HFF-Myc (cell line): ENCODE measurements at regions not wholly inside any gene's neighbourhood (a gene's known extent, or its start where the extent isn't known, plus 50 kb on each side); places are given as distances from the start of the nearest gene placed in this dataset.
A peak's percentile ranks its signal among the peaks of the same experiment; 100 is the strongest.

Experiments used
- DNase-seq: peaks from one replicate; pipeline ENCODE4 v3.0.0-alpha.2; 2011; ENCODE audit warnings: low read depth; ENCODE audit errors: extremely low read depth
- H3K4me3 ChIP-seq: replicated peaks from 2 replicates; pipeline ENCODE4 v1.5.1; 2011; ENCODE audit warnings: low read depth, mild to moderate bottlenecking, control low read depth, low read length
- TF ChIP-seq, protein P1 (sequence below): IDR thresholded peaks from 2 replicates; pipeline ENCODE4 v1.5.1; 2012; ENCODE audit warnings: mild to moderate bottlenecking, low read depth, low read length, control low read depth; ENCODE audit errors: missing control alignments

DNA sequence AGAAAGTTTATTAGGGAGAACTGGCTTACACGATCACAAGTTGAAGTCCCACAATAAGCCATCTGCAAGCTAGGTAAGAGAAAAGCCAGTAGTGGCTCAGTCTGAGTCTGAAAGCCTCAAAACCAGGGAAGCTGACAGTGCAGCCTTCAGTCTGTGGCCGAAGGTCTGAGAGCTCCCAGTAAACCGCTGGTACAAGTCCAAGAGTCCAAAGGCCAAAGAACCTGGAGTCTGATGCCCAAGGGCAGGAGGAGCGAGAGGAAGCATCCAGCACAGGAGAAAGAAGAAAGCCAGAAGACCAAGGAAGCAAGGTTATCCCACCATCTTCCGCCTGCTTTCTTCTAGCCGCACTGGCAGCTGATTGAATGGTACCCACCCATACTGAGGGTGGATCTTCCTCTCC is 97.3 kb upstream of the FBN2 start:
- TF ChIP-seq, protein P1, sequence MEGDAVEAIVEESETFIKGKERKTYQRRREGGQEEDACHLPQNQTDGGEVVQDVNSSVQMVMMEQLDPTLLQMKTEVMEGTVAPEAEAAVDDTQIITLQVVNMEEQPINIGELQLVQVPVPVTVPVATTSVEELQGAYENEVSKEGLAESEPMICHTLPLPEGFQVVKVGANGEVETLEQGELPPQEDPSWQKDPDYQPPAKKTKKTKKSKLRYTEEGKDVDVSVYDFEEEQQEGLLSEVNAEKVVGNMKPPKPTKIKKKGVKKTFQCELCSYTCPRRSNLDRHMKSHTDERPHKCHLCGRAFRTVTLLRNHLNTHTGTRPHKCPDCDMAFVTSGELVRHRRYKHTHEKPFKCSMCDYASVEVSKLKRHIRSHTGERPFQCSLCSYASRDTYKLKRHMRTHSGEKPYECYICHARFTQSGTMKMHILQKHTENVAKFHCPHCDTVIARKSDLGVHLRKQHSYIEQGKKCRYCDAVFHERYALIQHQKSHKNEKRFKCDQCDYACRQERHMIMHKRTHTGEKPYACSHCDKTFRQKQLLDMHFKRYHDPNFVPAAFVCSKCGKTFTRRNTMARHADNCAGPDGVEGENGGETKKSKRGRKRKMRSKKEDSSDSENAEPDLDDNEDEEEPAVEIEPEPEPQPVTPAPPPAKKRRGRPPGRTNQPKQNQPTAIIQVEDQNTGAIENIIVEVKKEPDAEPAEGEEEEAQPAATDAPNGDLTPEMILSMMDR, result no peak
- H3K4me3 ChIP-seq, result no peak overlapping the region
- no peak for DNase-seq

DNA sequence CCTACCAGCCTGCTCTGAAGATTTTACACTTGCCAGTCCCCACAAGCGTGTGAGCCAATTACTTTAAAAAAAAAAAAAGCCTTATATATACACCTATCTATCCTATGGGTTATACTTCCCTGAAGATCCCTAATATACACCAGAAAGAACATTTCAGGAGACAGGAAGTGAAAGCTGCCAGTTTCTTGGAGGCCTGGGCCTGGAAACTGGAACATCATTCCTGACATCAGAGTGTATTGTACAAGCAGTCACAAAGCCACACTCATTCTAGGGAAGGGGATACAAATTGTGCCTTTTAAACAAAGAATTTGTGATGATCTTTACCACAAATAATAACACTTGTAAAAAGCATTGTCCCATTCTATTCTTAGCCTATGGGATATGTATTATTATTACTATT is 98.3 kb upstream of the FBN2 start:
- TF ChIP-seq, protein P1, result no peak
- no peak overlapping the region for H3K4me3 ChIP-seq
- no peak for DNase-seq

DNA sequence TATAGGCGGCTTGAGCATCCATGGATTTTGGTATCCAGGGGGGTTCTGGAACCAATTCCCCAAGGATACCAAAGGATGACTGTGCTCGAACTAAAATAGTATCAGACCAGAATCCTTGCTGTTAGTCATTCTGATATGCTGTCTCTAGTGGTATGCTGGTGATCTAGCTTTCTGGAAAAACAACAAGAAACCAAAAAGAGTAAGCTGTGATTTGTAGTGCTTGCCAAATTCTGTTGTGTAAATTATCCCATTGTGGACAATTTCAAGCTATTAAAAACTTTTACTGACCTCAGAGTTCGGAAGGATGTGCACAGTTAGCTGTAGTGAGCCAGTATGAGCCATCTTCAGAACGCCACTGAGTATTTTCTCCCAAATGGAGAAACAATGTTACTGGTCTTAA is 99.0 kb upstream of the FBN2 start:
- no peak overlapping the region for H3K4me3 ChIP-seq
- TF ChIP-seq, protein P1, result no peak
- DNase-seq, result no peak

DNA sequence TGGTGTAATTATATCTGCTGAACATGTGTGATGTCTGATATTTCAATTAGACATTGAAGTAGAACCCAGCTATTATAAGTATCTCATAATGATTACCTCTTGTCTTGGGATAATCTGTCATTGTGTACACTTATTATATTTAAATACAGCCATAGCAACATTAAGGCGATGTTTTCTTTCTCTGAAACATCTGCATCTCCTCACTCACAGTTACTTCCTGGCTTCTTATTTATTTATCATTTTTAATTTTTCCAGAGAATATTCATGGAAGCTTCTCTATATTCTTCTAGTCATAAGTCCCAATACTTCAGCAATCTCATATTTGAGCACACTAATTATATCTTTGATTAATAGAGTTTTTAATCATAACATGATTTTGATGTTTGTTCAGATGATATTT is 103.8 kb upstream of the FBN2 start:
- no peak for DNase-seq
- no peak overlapping the region for H3K4me3 ChIP-seq
- TF ChIP-seq, protein P1, result no peak

DNA sequence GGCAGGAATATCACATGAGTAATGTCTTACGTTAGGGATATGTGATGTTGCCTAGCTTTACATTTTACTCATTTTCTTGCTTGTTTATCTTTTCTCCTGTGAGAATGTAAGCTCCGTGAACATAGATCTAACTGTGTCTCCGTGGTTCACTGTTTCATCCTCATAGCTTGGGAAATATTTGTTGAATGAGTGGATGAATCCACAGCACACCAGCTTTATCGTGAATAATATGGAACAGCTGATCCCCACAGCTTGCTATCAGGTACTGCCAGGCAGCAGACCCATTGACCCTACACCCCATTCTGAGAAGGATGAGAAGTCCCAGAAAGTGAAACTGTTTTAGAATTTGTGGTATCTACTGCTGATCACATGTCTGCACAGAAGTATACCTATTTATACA is 106.8 kb upstream of the FBN2 start:
- TF ChIP-seq, protein P1, result no peak
- DNase-seq, result no peak
- H3K4me3 ChIP-seq, result peak overlapping the region; percentile 10; the same call in 1 of the 2 replicates

DNA sequence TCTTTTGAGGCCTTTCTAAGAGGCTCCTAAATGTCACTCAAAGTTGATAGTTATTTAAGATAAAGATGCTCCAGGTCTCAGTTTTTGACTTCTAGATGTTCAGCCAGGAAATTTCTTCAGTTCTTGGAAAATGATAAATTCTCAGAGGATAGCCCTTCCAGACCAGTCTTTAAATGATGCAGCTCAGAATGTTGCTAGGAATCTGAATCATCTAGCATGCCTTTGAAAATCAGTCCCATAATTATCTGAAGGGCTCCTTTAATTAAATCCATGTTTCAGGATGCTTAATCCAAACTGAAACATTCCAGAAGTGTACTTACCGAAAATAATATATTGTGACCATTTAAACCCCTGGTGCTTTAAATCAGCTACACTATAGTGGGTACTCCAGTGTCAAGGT is 107.5 kb upstream of the FBN2 start:
- DNase-seq, result no peak
- TF ChIP-seq, protein P1, result no peak
- no peak overlapping the region for H3K4me3 ChIP-seq

DNA sequence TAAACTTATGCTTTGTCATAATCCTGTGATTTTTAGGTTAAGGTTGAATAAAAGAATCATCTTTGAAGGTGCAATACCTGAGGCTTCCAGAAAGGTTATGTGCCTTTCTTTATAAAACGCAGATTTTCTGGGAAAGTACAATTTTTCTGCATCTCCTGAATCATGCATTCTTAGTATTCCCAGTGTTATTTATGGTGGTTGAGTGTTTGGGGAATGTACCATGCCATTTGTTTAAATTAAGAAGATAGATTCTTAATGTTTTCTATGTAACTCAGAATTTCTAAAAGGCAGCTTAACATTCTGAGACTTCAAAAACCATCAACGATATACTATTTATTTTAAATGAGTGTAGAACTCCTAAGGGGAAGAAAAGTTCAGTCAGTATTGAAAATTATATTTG is 108.1 kb upstream of the FBN2 start:
- no peak overlapping the region for H3K4me3 ChIP-seq
- DNase-seq, result no peak
- TF ChIP-seq, protein P1, result no peak
